ENCODE measurements at regions not wholly inside any gene's neighbourhood (a gene's known extent, or its start where the extent isn't known, plus 50 kb on each side); places are given as distances from the start of the nearest gene placed in this dataset.

DNA sequence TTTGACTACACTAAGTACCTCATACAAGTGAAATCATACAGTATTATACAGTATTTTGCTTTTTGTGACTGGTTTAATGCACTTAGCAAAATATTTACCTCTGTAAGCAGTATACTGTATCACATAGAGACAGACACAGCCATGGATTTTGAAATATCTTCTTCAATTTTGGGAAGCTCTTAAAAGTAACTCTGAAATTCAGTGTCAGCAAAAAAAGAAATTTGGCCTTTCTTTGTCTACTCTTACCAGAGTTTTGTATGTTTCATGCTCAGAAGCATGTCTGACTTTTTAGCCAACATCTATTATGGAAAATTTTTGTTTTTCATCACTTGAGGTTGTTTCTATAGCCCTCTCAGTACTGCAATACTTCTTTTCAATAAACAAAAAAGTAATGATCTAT lies 1102.2 kb downstream of the TRHDE start:
- Histone ChIP-seq H3K9me2 (ENCODE audit: insufficient read depth, low read length) (no peaks in the 10 kb centered on the region), H3K27me3 (ENCODE audit: insufficient read depth, low read depth, low read length) (no peaks in the 10 kb centered on the region), H3K4me2 (ENCODE audit: low read length) (no peak overlapping the region), H3F3A (ENCODE audit: insufficient read depth, low read length, poor library complexity, severe bottlenecking) (no peaks in the 10 kb centered on the region), H3K27ac (ENCODE audit: low read length) (no peak overlapping the region), H2AFZ (ENCODE audit: low read depth, low read length) (no peak overlapping the region), H3K9me3 (ENCODE audit: low read length) (no peaks in the 10 kb centered on the region), H4K20me1 (ENCODE audit: insufficient read depth) (no peaks in the 10 kb centered on the region), H3K9ac (ENCODE audit: low read length) (no peak overlapping the region), H3K36me3 (ENCODE audit: insufficient read depth, low read length) (no peaks in the 10 kb centered on the region), H3K79me2 (replicated peaks; ENCODE audit: insufficient read depth, low read length) (no peaks in the 10 kb centered on the region), H3K4me3 (ENCODE audit: low read length) (no peak overlapping the region)
- no peak for TF ChIP-seq EZH2 (IDR thresholded peaks at IDR 0.05; ENCODE audit: borderline replicate concordance, insufficient read depth, low read length, poor library complexity, severe bottlenecking)
- TF ChIP-seq TAF1 (IDR thresholded peaks at IDR 0.05; ENCODE audit: low read depth), result no peak
- no peak for TF ChIP-seq EP300 (conservative IDR thresholded peaks at IDR 0.05; ENCODE audit: poor library complexity, severe bottlenecking)
- no peak for TF ChIP-seq SMC3 (conservative IDR thresholded peaks at IDR 0.05; ENCODE audit: poor library complexity)
- no peak for TF ChIP-seq RAD21 (conservative IDR thresholded peaks at IDR 0.05)
- TF ChIP-seq, protein P1, sequence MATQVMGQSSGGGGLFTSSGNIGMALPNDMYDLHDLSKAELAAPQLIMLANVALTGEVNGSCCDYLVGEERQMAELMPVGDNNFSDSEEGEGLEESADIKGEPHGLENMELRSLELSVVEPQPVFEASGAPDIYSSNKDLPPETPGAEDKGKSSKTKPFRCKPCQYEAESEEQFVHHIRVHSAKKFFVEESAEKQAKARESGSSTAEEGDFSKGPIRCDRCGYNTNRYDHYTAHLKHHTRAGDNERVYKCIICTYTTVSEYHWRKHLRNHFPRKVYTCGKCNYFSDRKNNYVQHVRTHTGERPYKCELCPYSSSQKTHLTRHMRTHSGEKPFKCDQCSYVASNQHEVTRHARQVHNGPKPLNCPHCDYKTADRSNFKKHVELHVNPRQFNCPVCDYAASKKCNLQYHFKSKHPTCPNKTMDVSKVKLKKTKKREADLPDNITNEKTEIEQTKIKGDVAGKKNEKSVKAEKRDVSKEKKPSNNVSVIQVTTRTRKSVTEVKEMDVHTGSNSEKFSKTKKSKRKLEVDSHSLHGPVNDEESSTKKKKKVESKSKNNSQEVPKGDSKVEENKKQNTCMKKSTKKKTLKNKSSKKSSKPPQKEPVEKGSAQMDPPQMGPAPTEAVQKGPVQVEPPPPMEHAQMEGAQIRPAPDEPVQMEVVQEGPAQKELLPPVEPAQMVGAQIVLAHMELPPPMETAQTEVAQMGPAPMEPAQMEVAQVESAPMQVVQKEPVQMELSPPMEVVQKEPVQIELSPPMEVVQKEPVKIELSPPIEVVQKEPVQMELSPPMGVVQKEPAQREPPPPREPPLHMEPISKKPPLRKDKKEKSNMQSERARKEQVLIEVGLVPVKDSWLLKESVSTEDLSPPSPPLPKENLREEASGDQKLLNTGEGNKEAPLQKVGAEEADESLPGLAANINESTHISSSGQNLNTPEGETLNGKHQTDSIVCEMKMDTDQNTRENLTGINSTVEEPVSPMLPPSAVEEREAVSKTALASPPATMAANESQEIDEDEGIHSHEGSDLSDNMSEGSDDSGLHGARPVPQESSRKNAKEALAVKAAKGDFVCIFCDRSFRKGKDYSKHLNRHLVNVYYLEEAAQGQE (IDR thresholded peaks at IDR 0.05; ENCODE audit: borderline replicate concordance), result no peak
- TF ChIP-seq, protein P2, sequence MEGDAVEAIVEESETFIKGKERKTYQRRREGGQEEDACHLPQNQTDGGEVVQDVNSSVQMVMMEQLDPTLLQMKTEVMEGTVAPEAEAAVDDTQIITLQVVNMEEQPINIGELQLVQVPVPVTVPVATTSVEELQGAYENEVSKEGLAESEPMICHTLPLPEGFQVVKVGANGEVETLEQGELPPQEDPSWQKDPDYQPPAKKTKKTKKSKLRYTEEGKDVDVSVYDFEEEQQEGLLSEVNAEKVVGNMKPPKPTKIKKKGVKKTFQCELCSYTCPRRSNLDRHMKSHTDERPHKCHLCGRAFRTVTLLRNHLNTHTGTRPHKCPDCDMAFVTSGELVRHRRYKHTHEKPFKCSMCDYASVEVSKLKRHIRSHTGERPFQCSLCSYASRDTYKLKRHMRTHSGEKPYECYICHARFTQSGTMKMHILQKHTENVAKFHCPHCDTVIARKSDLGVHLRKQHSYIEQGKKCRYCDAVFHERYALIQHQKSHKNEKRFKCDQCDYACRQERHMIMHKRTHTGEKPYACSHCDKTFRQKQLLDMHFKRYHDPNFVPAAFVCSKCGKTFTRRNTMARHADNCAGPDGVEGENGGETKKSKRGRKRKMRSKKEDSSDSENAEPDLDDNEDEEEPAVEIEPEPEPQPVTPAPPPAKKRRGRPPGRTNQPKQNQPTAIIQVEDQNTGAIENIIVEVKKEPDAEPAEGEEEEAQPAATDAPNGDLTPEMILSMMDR (IDR thresholded peaks at IDR 0.05; ENCODE audit: poor library complexity, severe bottlenecking), result no peak
- no peak for TF ChIP-seq POLR2AphosphoS5 (IDR thresholded peaks at IDR 0.05)
- TF ChIP-seq MXI1 (conservative IDR thresholded peaks at IDR 0.05; ENCODE audit: poor library complexity, severe bottlenecking), result no peak

DNA sequence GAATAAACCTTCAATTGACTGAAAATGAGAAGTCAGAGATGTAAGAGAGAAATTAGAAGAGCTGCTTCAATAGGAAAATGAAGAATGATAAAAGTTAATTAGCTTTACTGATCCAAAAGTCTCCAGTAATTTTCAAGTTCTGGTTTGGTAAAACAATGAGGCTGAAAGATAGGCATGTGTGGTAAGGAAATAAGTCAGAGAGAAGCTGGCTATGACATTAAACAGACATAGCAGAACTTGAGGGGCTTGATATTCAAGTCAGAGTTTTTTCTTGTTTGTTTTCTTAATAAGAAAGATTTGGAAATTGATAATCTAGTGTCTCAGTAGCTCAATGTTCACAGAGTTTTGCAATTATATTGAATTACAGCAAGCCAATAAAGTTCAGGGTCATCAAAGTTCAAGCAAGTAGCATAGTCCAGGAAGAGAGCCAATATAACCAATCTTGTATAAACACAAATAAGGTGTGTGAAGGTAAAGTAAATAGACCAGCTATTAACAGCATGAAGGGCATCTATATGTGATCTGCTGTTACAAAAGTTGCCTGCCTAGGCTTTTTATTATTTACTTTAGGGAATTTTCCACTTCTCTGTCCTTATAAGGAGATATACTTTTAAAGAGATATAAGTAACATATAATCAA lies 1111.5 kb downstream of the TRHDE start:
- no peaks in the 10 kb centered on the region for H3F3A ChIP-seq (ENCODE audit: insufficient read depth, low read length, poor library complexity, severe bottlenecking)

More for the DNA sequence above, 1111.5 kb downstream of the TRHDE start:
- H3K79me2 ChIP-seq (replicated peaks; ENCODE audit: insufficient read depth, low read length), result no peaks in the 10 kb centered on the region
- H2AFZ ChIP-seq (ENCODE audit: low read depth, low read length), result no peak overlapping the region
- no peaks in the 10 kb centered on the region for H4K20me1 ChIP-seq (ENCODE audit: insufficient read depth)
- no peaks in the 10 kb centered on the region for H3K27me3 ChIP-seq (ENCODE audit: insufficient read depth, low read depth, low read length)
- H3K27ac ChIP-seq (ENCODE audit: low read length), result no peak overlapping the region
- no peak overlapping the region for H3K4me3 ChIP-seq (ENCODE audit: low read length)
- H3K9me2 ChIP-seq (ENCODE audit: insufficient read depth, low read length), result no peaks in the 10 kb centered on the region
- TF ChIP-seq POLR2AphosphoS5 (IDR thresholded peaks at IDR 0.05), result no peak
- TF ChIP-seq RAD21 (conservative IDR thresholded peaks at IDR 0.05), result no peak
- TF ChIP-seq, protein P2 (IDR thresholded peaks at IDR 0.05; ENCODE audit: poor library complexity, severe bottlenecking), result no peak
- no peak for TF ChIP-seq SMC3 (conservative IDR thresholded peaks at IDR 0.05; ENCODE audit: poor library complexity)
- no peak for TF ChIP-seq EZH2 (IDR thresholded peaks at IDR 0.05; ENCODE audit: borderline replicate concordance, insufficient read depth, low read length, poor library complexity, severe bottlenecking)
- TF ChIP-seq EP300 (conservative IDR thresholded peaks at IDR 0.05; ENCODE audit: poor library complexity, severe bottlenecking), result no peak
- no peak for TF ChIP-seq MXI1 (conservative IDR thresholded peaks at IDR 0.05; ENCODE audit: poor library complexity, severe bottlenecking)
- TF ChIP-seq TAF1 (IDR thresholded peaks at IDR 0.05; ENCODE audit: low read depth), result no peak
- TF ChIP-seq, protein P1 (IDR thresholded peaks at IDR 0.05; ENCODE audit: borderline replicate concordance), result no peak
- H3K36me3 ChIP-seq (ENCODE audit: insufficient read depth, low read length), result no peaks in the 10 kb centered on the region
- H3K4me2 ChIP-seq (ENCODE audit: low read length), result no peak overlapping the region
- H3K9me3 ChIP-seq (ENCODE audit: low read length), result no peaks in the 10 kb centered on the region
- no peak overlapping the region for H3K9ac ChIP-seq (ENCODE audit: low read length)

Measured in neural cell (in vitro differentiated cells).